ENCODE measurements at regions not wholly inside any gene's neighbourhood (a gene's known extent, or its start where the extent isn't known, plus 50 kb on each side); places are given as distances from the start of the nearest gene placed in this dataset.

DNA sequence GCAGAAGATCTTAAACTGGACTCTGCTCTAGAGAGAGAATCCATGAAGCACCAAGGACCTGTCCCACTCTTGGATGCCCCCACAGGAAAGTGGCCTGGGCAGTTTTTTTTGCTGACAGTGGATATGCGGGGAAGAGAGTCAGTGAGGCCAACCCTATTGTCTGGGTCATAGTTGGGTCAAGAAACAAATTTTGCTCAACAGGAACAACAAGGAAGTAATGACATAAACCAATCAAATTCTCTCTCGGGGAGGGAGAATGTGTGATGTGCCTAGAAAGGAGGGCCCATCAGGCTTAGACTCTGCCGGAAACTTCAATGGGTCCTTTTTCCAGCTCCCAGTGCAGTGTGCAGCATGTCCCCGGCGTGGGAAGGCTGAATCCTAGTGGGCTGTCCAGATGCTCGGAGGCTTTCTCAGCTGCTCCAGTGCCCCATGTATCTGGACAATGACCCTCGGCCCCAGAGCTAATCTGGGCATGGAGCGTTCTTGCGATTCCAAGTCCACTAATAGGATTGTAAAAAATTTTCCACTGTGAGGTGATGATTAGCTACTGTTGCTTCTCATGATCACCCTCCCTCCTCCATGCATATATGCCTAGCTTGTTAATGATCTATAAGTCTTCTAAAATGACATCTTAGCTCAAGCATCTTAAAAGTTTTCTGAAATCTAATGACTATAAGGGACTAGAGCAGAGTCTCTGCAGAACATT is 101.0 kb downstream of the SNX19 start:
- DNase-seq = no peak

DNA sequence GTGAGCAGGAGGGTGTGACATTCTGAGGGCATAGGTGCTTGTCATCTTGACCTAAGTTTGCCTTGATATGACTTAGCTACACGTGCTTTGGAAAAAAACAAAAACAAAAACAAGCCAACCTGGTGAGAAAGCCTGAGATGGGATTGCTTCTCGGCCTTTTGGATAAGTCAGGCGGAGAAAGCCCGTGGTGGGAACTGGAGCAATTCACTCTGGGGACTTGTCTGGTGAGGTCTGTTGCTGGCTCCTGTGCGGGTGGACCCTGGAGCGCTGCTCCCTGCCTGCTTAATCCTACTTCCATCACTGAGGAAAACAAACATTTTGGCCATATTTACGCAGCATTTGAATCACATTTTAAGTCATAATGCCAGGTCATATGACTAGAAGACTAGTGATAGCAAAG is 100.3 kb downstream of the SNX19 start:
- DNase-seq = no peak

DNA sequence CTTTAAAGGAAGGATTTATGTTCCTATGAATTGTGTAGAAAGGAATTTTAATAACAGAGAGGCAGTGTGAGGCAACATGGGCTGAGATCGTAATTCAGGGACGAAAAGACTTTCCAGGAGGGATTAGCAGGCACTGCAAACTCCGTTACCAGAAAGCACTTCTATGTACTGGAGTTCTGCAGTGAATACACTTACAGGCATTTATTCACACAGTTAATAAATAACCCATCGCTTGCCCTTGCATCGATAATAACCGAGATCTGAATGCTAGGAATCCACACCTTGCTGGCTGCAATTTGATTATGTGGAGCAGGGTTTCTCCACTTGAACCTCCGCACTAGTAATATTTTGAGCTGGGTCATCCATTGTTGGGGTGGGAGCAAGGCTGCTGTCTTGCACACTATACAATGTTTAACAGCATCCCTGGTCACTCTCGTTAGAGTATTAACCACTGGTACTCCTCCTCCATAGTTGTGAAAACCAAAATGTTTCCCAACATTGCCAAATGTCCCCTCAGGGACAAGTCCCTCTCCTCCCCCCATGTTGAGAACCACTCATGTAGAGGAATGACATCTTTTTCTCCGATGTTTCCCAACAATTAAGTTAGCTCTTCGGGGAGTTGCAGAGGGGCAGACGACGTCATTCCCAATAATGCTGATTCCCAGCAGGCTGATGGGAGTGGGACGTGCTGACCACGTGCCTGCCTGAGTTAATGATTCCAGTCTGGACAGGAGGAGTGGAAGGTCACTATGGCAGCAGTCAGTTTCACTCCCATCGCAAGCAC is 99.5 kb downstream of the SNX19 start:
- DNase-seq = no peak

GRCh38 chr11:130817330-130817944 is 98.8 kb downstream of the SNX19 start:
- DNase-seq = no peak

GRCh38 chr11:130819625-130820024 is 96.7 kb downstream of the SNX19 start:
- DNase-seq = no peak
